Body of pancreas (tissue), 4 donors: ENCODE measurements at regions not wholly inside any gene's neighbourhood (a gene's known extent, or its start where the extent isn't known, plus 50 kb on each side); places are given as distances from the start of the nearest gene placed in this dataset.

Experiments used
- CTCF ChIP-seq, 7 experiments: fragments of 450-650 bp in 4 of 7; fragments of 200-600 bp in 3 of 7; sonication (generic) in 3 of 7; IDR thresholded peaks; one replicate each; pipeline ENCODE4 v1.5.1; 2016 to 2019; ENCODE audit warnings: antibody characterized with exemption in 7 of 7
- POLR2A ChIP-seq, 3 donors: fragments of 450-650 bp; IDR thresholded peaks; one replicate each; pipeline ENCODE4 v1.6.1; 2016; ENCODE audit warnings: antibody characterized with exemption in 3 of 3, mild to moderate bottlenecking in 2 of 3

GRCh38 chr18:76722224-76723061 lies 99.9 kb upstream of the ZNF236 start:
- TF ChIP-seq POLR2A (IDR thresholded peaks at IDR 0.05): no peak
- TF ChIP-seq CTCF (IDR thresholded peaks at IDR 0.05): no peak
